Ureter (tissue), 1 donor: ENCODE measurements at regions not wholly inside any gene's neighbourhood (a gene's known extent, or its start where the extent isn't known, plus 50 kb on each side); places are given as distances from the start of the nearest gene placed in this dataset.

Experiments used
- DNase-seq: peaks from one replicate; pipeline ENCODE4 v3.0.0-alpha.2; 2020; ENCODE audit warnings: low spot score
- donor health status: DM: yes; HTN: yes; CAD: no.

DNA sequence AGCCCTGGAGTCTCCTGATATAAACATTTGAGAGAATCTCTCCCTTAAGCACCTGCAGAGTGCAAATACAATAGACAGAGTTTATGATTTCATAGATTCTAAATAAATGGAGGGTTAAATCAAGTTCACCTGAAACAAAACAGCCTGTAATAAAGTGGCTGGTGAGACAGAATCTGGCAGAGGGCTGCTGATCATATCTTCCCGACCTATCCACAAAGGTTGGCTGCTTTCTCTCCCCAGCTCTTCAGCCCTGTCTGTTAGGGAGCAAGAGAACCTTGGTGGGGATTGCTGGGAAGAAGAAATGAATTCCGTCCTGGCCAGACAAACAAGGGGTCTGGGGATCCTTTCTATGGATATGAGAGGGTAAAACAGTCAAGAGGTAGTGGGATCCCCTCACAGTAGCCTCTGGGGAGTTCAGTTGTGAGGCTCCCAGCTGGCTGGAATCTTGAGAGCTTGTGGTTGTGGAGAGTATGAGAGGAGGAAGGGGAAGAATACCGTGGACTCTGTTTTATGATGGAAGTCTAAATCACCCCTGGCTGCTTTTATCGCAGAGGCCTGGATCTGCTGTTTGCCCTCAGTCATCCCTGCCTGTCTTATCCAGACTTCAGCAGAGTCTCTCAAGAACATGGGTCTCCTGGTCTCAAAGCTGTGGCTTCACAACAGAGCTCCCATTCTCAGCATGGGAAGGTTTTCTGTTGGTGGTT lies 451.3 kb downstream of the NTRK3 start:
- DNase-seq, result no peak

- DNase-seq, result no peak
Observed at GRCh38 chr15:87804451-87804850, 452.1 kb downstream of the NTRK3 start.

GRCh38 chr15:87799838-87800237 lies 456.7 kb downstream of the NTRK3 start:
- no peak for DNase-seq

GRCh38 chr15:87799428-87799827 lies 457.1 kb downstream of the NTRK3 start:
- DNase-seq, result no peak

- DNase-seq, result no peak
Observed at GRCh38 chr15:87793725-87794124, 462.8 kb downstream of the NTRK3 start.

GRCh38 chr15:87792250-87793040 lies 464.1 kb downstream of the NTRK3 start:
- no peak for DNase-seq

DNA sequence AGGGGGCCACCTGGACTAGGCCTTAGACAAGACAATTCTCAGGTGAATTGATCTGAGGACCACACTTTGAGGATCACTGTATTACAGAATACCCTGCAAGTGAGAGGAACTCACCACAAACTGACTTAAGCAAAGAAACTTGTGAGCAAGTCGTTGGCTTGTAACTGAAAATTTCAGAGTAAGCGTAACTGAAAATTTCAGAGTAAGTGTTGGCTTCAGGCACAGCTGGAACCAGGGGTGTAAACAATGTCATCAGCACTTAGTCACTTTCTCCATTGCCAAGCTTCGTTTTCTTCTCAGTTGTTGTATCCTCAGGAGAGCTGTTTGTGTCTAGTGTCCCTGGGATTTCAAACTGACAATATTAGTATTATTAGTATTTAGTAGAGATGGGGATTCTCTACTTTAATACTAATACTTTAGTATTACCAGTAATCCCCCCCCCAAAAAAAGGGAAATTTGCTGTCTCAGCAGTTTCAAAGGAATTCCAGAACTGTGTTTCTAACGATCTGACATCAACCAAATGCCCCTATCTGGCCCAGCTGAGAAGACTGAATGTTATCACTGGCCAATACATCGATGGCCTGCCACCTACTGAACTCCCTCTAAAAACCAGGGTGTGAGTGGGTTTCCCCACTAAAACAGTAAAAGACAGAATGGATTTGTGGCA lies 474.4 kb downstream of the NTRK3 start:
- no peak for DNase-seq

GRCh38 chr15:87779746-87780145 lies 476.8 kb downstream of the NTRK3 start:
- no peak for DNase-seq

DNA sequence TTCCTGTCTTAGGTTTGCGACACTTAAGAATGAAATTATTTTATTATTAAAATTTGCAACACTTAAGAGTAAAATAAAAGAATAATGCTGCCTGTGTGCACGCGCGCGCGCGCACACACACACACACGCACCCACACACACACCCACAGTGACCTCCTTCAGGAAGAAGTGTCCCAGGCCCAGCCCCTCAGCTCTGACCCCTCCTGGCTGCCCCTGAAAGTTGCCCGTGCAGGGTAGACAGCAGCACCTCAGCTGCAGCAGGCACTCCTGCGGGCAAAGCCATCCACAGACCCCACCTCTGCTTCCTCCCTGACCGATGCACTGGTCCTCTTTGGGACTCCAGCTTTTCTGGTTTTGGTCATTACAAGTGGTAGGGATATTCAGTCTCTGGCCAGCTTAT lies 478.2 kb downstream of the NTRK3 start:
- no peak for DNase-seq

- peak; percentile 46 for DNase-seq
Observed at GRCh38 chr15:87777054-87777561, 479.4 kb downstream of the NTRK3 start.

DNA sequence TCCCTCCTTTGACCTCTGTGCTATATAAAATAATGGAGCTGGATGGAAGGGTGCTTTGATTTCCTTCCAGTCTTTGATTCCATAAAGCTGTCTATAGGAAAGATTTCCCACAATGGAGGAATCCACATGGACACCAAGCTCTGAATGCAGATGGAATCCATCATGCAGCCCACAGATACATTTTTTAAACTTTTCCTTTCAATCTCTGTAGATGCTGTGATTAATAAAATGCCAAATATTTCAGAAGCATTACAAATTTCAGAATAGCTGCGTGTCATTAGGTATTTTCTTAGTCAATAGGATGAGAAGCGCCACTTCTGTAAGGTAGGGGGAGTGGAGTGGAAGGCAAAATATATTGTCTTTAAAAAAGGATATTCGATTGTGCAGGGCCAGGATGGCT lies 489.0 kb downstream of the NTRK3 start:
- DNase-seq, result no peak

- no peak for DNase-seq
Observed at GRCh38 chr15:87764461-87765240, 491.9 kb downstream of the NTRK3 start.

DNA sequence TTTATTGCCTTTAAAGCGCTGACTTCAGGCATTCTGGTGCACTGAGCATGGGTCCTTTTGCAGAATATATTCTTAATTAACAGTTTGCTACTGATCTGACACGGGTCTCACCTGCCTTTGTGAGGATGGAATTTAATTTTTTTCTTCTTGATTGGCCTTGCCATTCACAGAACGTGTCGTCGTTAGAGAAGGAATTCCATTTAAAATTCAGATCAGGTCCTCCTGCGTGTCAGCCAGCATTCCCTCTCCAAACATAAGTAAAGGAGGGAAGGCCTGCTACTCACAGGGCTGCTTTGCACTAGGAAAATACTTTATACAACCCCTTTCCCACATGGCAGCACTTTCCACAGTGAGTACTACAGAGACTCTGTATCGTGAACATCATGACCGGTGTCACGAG lies 492.7 kb downstream of the NTRK3 start:
- DNase-seq, result no peak

- DNase-seq, result no peak
Observed at GRCh38 chr15:87761736-87762509, 494.6 kb downstream of the NTRK3 start.

GRCh38 chr15:87760547-87761314 lies 495.8 kb downstream of the NTRK3 start:
- no peak for DNase-seq

DNA sequence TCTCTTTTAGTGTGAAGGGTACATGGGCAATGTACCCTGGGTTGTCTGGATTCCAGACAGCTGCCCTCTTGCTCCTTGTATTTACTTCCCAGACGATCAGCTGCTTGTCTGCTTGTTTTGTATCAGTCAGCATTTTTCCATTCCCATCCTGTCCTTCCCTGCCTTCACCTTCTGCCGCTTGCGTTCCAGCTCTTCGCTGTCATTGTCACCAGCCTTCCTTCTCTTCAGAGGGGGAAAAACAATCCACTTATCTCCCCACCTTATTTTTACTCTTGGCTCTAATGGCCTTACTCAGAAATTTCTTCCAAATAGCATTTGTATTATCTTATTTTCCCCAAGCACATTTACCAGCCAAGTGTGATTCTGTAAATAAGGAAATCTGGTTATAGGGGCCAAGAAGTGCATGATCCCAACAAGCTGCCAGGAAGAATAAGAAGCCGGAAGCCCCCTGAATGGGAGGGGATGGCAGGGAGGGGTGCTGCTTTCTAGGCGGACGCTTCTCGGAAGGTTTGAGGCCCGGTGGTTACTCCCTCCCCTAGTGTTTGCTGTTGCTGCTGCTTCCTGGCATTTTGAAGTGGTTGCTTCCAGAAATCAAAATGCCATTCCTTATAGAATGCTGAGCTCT lies 497.6 kb downstream of the NTRK3 start:
- no peak for DNase-seq

DNA sequence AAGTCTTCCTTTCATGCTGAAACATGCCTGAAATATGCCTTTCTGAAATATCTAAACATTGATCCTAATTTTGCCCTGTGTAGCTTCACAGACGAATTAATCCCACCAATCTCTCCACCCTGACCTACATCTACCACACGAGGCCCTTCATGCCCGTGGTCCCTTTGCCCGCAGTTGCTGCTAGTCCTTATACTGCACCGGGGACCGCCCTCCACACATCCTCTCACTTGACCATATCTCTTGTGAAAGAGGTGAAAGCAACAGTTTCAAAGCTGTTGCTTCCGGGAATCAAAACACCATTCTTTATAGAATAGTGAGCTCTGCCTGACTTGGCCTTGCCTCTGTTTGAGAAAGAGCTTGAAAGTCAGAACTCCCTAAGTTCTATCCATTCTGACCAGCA lies 499.5 kb downstream of the NTRK3 start:
- DNase-seq, result no peak

DNA sequence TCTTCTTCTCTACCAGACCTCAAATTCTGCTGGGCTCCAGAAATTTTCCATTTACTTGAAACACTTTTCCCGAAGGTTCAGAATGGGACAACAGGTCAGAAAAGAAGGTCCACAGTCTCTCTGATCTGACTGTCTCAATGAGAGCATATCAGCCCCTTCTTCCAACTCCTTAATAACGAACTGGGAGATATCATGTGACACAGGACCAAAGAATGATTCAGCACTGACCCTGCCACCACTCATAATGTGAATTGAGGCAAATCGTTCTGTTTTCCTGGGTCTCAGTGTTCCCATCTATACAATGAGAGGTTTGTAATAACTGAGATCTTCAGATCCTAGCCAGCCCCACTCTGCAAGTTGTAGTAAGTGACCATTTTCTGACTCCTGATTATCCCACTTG lies 500.5 kb downstream of the NTRK3 start:
- no peak for DNase-seq

DNA sequence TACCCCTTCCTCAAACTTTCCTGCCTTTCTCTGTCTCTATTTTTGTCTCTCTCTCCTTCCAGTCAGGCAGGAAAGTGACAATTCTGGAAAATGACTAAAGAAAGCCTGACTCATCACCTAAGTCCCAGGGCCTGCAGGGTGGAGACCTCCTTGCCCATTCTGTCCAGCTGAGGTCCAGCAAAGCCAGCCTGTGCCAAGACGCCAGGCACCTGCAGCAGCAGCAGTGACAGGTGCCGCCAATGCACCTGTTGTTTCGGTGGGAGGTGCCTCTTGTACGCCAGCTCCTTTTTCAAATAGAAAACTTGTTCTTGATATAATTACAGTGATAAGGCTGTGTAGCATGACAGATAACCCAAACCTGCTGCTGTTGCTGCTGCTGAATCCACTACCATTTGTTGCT lies 501.3 kb downstream of the NTRK3 start:
- no peak for DNase-seq

GRCh38 chr15:87753539-87753938 lies 503.0 kb downstream of the NTRK3 start:
- no peak for DNase-seq
